Keratinocyte (primary cell): ENCODE measurements at regions not wholly inside any gene's neighbourhood (a gene's known extent, or its start where the extent isn't known, plus 50 kb on each side); places are given as distances from the start of the nearest gene placed in this dataset.

ENCODE experiments used
- DNase-seq: peaks from one replicate; pipeline ENCODE4 v3.0.0-alpha.2; 2011; ENCODE audit warnings: low read depth, missing footprints, low spot score
- FAIRE-seq: peaks from 2 replicates; lab custom pipeline; 2011; peaks lifted over from hg19 to GRCh38; lab: Jason Lieb, UNC
- H2AFZ ChIP-seq: 2 replicates; pipeline ENCODE4 v1.6.0; 2012; ENCODE audit warnings: low read length, control low read depth, inconsistent platforms; ENCODE audit not compliant: control insufficient read depth
- H3K27ac ChIP-seq: 2 replicates; pipeline ENCODE4 v1.5.1; 2011; ENCODE audit warnings: low read length; ENCODE audit not compliant: control insufficient read depth, insufficient read depth
- H3K27me3 ChIP-seq: 3 replicates; pipeline ENCODE4 v1.6.0; 2011; ENCODE audit warnings: low read length; ENCODE audit not compliant: control insufficient read depth, insufficient read depth; ENCODE audit errors: extremely low read depth
- H3K36me3 ChIP-seq, 2 experiments: 2 replicates in 1 of 2; 3 replicates in 1 of 2; pipeline ENCODE4 v1.5.1; 2011; ENCODE audit warnings: low read length in 2 of 2, mild to moderate bottlenecking in 1 of 2; ENCODE audit not compliant: control insufficient read depth in 2 of 2, insufficient read depth in 2 of 2; ENCODE audit errors: extremely low read depth in 1 of 2
- H3K4me1 ChIP-seq: 3 replicates; pipeline ENCODE4 v1.5.1; 2011; ENCODE audit warnings: low read length; ENCODE audit not compliant: control insufficient read depth, insufficient read depth; ENCODE audit errors: extremely low read depth
- H3K4me2 ChIP-seq: 3 replicates; pipeline ENCODE4 v1.6.0; 2011; ENCODE audit warnings: low read depth, low read length; ENCODE audit not compliant: control insufficient read depth, insufficient read depth; ENCODE audit errors: extremely low read depth
- H3K4me3 ChIP-seq, 3 experiments: fragments of 200-600 bp in 1 of 3; sonication (generic) in 1 of 3; 2 replicates in 2 of 3; 3 replicates in 1 of 3; pipeline ENCODE4 v1.5.1; 2011 to 2016; ENCODE audit warnings: low read length in 3 of 3, mild to moderate bottlenecking in 3 of 3, control low read depth in 2 of 3, inconsistent platforms in 1 of 3, low read depth in 1 of 3, mixed read lengths in 1 of 3, mixed run types in 1 of 3, moderate library complexity in 1 of 3; ENCODE audit not compliant: control insufficient read depth in 2 of 3, insufficient read depth in 2 of 3; ENCODE audit errors: extremely low read depth in 1 of 3
- H3K79me2 ChIP-seq: 2 replicates; pipeline ENCODE4 v1.6.0; 2012; ENCODE audit warnings: low read length; ENCODE audit not compliant: control insufficient read depth, insufficient read depth
- H3K9ac ChIP-seq: 3 replicates; pipeline ENCODE4 v1.6.0; 2011; ENCODE audit warnings: low read length; ENCODE audit not compliant: control insufficient read depth, insufficient read depth; ENCODE audit errors: extremely low read depth
- H3K9me1 ChIP-seq: 3 replicates; pipeline ENCODE4 v1.6.0; 2011; ENCODE audit warnings: low read length; ENCODE audit not compliant: control insufficient read depth, insufficient read depth; ENCODE audit errors: extremely low read depth
- H3K9me3 ChIP-seq: 2 replicates; pipeline ENCODE4 v1.5.1; 2012; ENCODE audit warnings: low read depth, low read length; ENCODE audit not compliant: control insufficient read depth
- H4K20me1 ChIP-seq: 3 replicates; pipeline ENCODE4 v1.6.0; 2011; ENCODE audit warnings: low read length; ENCODE audit not compliant: control insufficient read depth, insufficient read depth; ENCODE audit errors: extremely low read depth
- EZH2 ChIP-seq: IDR thresholded peaks from one replicate; pipeline ENCODE4 v1.6.1; 2012; ENCODE audit warnings: inconsistent platforms, mild to moderate bottlenecking, low read length, moderate library complexity
- dilution Hi-C: fragments of 300-500 bp; cut with MboI; formaldehyde crosslinking; loops from one replicate; pipeline ENCODE4 v1.7.0; 2020; ENCODE audit warnings: low sequenced_read_pairs; ENCODE audit not compliant: extremely low pct_ligation_motif_present
- TF ChIP-seq, protein P1 (sequence below), 3 experiments: IDR thresholded peaks in 1 of 3; conservative IDR thresholded peaks in 1 of 3; optimal IDR thresholded peaks in 1 of 3; 2 replicates in 2 of 3; 3 replicates in 1 of 3; pipeline versions ENCODE3 to v1.5.1; 2011; ENCODE audit warnings: low read length in 3 of 3, mild to moderate bottlenecking in 3 of 3, moderate library complexity in 2 of 3, control low read depth in 1 of 3, inconsistent platforms in 1 of 3; ENCODE audit not compliant: insufficient read depth in 2 of 3; ENCODE audit errors: extremely low read depth in 1 of 3

DNA sequence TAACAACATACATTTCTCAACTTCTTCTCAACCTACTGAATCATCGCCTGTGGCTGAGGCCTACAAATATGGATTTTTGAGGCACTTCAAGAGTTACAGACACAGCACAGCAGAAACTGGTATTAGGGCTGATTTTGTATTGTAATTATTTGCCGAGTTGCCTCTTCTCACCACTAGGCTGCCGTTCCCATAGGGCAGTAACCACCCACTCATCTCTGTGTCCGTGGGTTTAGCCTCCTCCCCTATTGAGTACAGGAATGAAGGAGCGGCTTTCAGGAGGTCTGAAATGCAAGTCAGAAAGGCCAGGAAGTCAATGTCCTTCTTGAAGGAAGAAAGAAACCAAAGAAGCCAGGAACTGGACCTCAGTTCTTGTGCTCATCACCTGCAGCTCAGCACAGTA lies 220.8 kb downstream of the MTHFS start:
- Histone ChIP-seq H3K4me3 (no peak overlapping the region), H3K4me1 (peaks cover 21% of the 10 kb centered on the region), H3K9me1 (no peaks in the 10 kb centered on the region), H3K79me2 (no peaks in the 10 kb centered on the region), H3K9ac (no peak overlapping the region), H3K36me3 (no peaks in the 10 kb centered on the region), H3K27me3 (no peaks in the 10 kb centered on the region), H3K9me3 (peaks cover 3% of the 10 kb centered on the region), H4K20me1 (no peaks in the 10 kb centered on the region), H3K27ac (no peak overlapping the region), H2AFZ (no peak overlapping the region), H3K4me2 (no peak overlapping the region)
- TF ChIP-seq, protein P1, sequence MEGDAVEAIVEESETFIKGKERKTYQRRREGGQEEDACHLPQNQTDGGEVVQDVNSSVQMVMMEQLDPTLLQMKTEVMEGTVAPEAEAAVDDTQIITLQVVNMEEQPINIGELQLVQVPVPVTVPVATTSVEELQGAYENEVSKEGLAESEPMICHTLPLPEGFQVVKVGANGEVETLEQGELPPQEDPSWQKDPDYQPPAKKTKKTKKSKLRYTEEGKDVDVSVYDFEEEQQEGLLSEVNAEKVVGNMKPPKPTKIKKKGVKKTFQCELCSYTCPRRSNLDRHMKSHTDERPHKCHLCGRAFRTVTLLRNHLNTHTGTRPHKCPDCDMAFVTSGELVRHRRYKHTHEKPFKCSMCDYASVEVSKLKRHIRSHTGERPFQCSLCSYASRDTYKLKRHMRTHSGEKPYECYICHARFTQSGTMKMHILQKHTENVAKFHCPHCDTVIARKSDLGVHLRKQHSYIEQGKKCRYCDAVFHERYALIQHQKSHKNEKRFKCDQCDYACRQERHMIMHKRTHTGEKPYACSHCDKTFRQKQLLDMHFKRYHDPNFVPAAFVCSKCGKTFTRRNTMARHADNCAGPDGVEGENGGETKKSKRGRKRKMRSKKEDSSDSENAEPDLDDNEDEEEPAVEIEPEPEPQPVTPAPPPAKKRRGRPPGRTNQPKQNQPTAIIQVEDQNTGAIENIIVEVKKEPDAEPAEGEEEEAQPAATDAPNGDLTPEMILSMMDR (optimal IDR thresholded peaks at IDR 0.05 in 1 of 3, IDR thresholded peaks at IDR 0.05 in 1 of 3, conservative IDR thresholded peaks at IDR 0.05 in 1 of 3; ENCODE audit: extremely low read depth in 1 of 3, insufficient read depth in 2 of 3, low read length in 3 of 3): no peak
- TF ChIP-seq EZH2: no peak
- FAIRE-seq (no peak), DNase-seq (no peak)
- dilution Hi-C loops: no loop called here

DNA sequence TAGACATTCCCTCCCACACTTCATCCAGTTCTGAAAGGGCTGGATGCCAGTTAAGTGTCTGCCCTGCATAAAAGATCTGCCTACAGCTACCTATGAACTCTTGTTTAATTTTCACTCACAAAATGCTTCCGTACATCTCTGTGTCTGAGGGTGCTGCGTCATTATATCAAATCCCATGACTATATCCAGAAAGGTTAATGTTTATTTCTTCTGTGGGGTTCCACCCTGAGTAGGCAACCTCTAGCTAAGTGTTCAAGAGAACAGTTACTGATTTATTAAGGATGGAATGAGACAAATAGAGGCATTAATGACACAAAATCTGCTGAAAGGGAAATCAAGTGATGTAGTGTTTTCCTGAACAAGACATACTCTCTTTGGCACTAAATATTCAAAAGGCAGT lies 220.2 kb downstream of the MTHFS start:
- Histone ChIP-seq H3K79me2 (no peaks in the 10 kb centered on the region), H3K27me3 (no peaks in the 10 kb centered on the region), H4K20me1 (no peaks in the 10 kb centered on the region), H3K36me3 (no peaks in the 10 kb centered on the region), H3K9me3 (peaks cover 3% of the 10 kb centered on the region), H3K9me1 (no peaks in the 10 kb centered on the region), H2AFZ (no peak overlapping the region), H3K9ac (no peak overlapping the region), H3K4me1 (peaks cover 27% of the 10 kb centered on the region), H3K4me3 (no peak overlapping the region), H3K27ac (no peak overlapping the region), H3K4me2 (no peak overlapping the region)
- DNase-seq: no peak
- dilution Hi-C loops: no loop called here
- FAIRE-seq: no peak
- TF ChIP-seq EZH2: no peak
- TF ChIP-seq, protein P1 (optimal IDR thresholded peaks at IDR 0.05 in 1 of 3, IDR thresholded peaks at IDR 0.05 in 1 of 3, conservative IDR thresholded peaks at IDR 0.05 in 1 of 3; ENCODE audit: extremely low read depth in 1 of 3, insufficient read depth in 2 of 3, low read length in 3 of 3): no peak
